NB4 (cell line): ENCODE measurements at regions not wholly inside any gene's neighbourhood (a gene's known extent, or its start where the extent isn't known, plus 50 kb on each side); places are given as distances from the start of the nearest gene placed in this dataset.
"Not testable (repeated sequence)": the region's sequence is repeated elsewhere in the genome, so short reads cannot be mapped to it uniquely, and the experiment has no call there.

Experiments used
- DNase-seq: peaks from one replicate; pipeline ENCODE4 v3.0.0; 2010; ENCODE audit warnings: low read depth
- H3K4me3 ChIP-seq: one replicate; pipeline ENCODE4 v1.5.1; 2011; ENCODE audit warnings: mild to moderate bottlenecking, low read depth, low read length, moderate library complexity
- MYC ChIP-seq: IDR thresholded peaks from 2 replicates; pipeline ENCODE4 v1.6.1; 2011; ENCODE audit warnings: low read depth, low read length
- POLR2A ChIP-seq: IDR thresholded peaks from 2 replicates; pipeline ENCODE4 v1.6.1; 2011; ENCODE audit warnings: mild to moderate bottlenecking; ENCODE audit not compliant: insufficient read length; ENCODE audit errors: extremely low read depth
- TF ChIP-seq, protein P1 (sequence below): IDR thresholded peaks from one replicate; pipeline ENCODE4 v1.5.1; 2012; ENCODE audit warnings: low read depth, low read length
- TF ChIP-seq, protein P2 (sequence below): IDR thresholded peaks from 2 replicates; pipeline ENCODE4 v1.6.1; 2011; ENCODE audit warnings: low read depth, low read length

DNA sequence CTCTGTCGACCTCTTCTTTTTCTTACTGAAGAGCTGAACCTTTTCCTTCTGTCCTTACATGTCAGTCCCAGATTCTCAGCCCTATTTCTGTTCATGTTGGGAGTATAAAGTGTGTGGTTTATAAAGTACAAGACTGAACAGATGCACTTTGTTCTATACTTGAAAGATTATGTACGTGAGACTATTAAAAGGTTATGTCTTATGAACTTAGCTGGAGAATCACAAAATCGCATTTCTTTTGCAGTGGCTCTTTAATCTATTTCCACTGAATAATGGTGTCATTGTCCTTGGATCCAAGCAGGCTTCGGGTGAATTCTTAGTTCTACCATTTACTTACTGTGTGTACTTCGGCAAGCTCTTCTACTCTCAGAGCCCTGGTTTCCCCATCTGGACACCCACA, 558.4 kb downstream of the TMEM135 start:
- no peak overlapping the region for H3K4me3 ChIP-seq
- TF ChIP-seq, protein P1, sequence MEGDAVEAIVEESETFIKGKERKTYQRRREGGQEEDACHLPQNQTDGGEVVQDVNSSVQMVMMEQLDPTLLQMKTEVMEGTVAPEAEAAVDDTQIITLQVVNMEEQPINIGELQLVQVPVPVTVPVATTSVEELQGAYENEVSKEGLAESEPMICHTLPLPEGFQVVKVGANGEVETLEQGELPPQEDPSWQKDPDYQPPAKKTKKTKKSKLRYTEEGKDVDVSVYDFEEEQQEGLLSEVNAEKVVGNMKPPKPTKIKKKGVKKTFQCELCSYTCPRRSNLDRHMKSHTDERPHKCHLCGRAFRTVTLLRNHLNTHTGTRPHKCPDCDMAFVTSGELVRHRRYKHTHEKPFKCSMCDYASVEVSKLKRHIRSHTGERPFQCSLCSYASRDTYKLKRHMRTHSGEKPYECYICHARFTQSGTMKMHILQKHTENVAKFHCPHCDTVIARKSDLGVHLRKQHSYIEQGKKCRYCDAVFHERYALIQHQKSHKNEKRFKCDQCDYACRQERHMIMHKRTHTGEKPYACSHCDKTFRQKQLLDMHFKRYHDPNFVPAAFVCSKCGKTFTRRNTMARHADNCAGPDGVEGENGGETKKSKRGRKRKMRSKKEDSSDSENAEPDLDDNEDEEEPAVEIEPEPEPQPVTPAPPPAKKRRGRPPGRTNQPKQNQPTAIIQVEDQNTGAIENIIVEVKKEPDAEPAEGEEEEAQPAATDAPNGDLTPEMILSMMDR: no peak
- TF ChIP-seq POLR2A: no peak
- TF ChIP-seq MYC: no peak
- TF ChIP-seq, protein P2, sequence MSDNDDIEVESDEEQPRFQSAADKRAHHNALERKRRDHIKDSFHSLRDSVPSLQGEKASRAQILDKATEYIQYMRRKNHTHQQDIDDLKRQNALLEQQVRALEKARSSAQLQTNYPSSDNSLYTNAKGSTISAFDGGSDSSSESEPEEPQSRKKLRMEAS: no peak
- no peak for DNase-seq

DNA sequence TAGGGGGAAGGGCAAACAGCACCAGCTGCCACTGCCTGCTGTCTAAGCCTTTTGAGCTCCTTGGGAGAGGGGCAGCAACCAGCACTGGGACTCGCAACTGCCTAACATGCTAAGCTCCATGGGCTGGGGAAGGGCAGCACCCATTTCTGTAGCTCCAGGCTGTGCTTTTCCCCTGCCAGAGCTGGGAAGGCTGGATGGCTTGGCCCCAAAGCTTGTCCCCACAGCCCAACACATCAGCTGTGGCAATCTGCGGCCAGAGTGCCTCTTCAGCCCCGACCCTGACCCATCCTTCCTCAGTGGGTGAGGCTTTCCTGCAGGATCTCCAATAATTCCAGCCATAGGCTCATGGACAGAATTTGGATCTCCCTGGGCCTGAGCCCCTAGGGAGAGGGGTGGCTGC, 551.3 kb downstream of the TMEM135 start:
- TF ChIP-seq, protein P1: no peak
- TF ChIP-seq, protein P2: no peak
- TF ChIP-seq MYC (no peak), POLR2A (no peak)
- no peak overlapping the region for H3K4me3 ChIP-seq

DNA sequence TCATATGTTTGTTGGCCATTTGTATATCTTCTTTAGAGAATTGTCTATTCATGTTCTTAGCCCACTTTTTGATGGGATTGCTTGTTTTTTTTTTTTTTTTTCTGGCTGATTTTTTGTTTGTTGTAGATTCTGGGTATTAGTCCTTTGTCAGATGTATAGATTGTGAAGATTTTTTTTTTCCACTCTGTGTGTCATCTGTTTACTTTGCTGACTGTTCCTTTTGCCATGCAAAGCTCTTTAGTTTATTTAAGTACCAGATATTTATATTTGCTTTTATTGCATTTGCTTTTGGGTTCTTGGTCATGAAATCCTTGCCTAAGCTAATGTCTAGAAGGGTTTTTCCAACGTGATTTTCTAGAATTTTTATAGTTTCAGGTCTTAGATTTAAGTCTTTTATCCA, 547.9 kb downstream of the TMEM135 start:
- H3K4me3 ChIP-seq, DNase-seq: not testable (repeated sequence)

More for the DNA sequence above, 551.3 kb downstream of the TMEM135 start:
- no peak for DNase-seq

DNA sequence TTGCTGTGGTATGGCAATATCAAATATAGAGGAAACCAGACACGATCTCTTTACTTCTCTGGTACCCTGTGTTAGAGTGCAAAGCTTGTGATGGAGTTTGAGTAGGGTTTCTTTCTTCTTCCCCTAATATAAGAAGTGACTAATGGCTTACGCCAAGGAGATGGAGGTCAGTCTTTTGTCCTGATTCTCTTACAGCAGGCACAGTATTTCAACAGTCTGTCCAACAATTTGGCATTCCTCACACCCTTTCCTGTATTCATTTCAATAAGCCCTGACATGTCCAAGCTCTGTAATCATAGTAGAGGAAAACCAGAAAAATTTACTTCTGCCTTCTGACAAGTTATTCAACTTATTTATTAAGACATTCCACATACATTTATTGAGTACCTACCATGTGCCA, 546.2 kb downstream of the TMEM135 start:
- TF ChIP-seq, protein P1: no peak
- TF ChIP-seq MYC (no peak), POLR2A (no peak)
- TF ChIP-seq, protein P2: no peak
- no peak overlapping the region for H3K4me3 ChIP-seq
- no peak for DNase-seq

DNA sequence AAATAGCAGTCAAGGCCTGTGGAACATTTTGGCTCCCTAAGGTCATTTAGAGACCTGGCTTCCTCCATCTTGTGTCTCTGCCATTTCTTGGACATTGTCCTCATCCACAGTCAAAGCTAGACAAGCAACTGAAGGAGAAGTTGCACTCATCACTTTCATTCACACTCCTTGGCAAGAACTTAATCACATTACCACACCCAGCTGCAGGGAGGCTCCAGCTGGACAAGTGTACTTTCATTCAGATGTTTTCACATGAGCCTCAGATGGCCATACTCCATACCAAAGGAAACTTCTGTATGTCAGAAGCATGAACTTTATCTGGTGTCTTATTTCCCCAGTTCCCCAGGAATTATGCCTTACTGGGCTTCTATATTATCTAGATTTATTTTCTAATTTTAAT, 537.4 kb downstream of the TMEM135 start:
- no peak overlapping the region for H3K4me3 ChIP-seq
- DNase-seq: no peak
- no peak for TF ChIP-seq POLR2A
- TF ChIP-seq, protein P2: no peak
- TF ChIP-seq MYC: no peak
- TF ChIP-seq, protein P1: no peak

DNA sequence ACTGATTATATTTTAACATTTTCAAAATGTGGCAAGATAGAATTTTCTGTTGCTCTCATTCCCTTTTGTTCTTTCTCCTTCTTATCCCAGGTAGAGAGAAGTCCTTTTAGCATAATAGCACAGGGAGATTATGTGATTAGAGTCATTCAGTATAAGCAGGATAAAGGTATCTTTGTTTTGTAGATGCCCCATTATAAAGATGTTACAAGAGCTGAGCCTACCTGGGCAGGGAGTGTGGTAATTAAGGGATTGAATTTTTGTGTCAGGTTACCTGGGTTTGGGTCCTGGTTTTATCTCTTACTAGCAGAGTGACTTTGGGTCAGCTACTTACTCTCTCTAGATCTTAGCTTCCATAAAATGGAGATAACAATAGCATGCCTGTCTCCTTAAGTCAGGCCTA, 536.5 kb downstream of the TMEM135 start:
- no peak for DNase-seq
- H3K4me3 ChIP-seq: no peak overlapping the region
- TF ChIP-seq POLR2A (no peak), MYC (no peak)
- TF ChIP-seq, protein P1: no peak
- TF ChIP-seq, protein P2: no peak
